Vagina (tissue), 2 donors: ENCODE measurements at regions not wholly inside any gene's neighbourhood (a gene's known extent, or its start where the extent isn't known, plus 50 kb on each side); places are given as distances from the start of the nearest gene placed in this dataset.

Source experiments
- POLR2AphosphoS5 ChIP-seq, 2 donors: sonication (generic); formaldehyde crosslinking; IDR thresholded peaks; one replicate each; pipeline ENCODE4 v1.9.0; 2017; ENCODE audit warnings: antibody characterized with exemption in 2 of 2, mild to moderate bottlenecking in 2 of 2, low read depth in 1 of 2; ENCODE audit not compliant: insufficient read depth in 1 of 2
- TF ChIP-seq, protein P1 (sequence below), 3 experiments: fragments of 450-650 bp in 2 of 3; fragments of 200-600 bp in 1 of 3; sonication (generic) in 1 of 3; IDR thresholded peaks; one replicate each; pipeline ENCODE4 v1.5.1; 2017 to 2019; ENCODE audit warnings: antibody characterized with exemption in 3 of 3, mild to moderate bottlenecking in 2 of 3, moderate library complexity in 2 of 3

DNA sequence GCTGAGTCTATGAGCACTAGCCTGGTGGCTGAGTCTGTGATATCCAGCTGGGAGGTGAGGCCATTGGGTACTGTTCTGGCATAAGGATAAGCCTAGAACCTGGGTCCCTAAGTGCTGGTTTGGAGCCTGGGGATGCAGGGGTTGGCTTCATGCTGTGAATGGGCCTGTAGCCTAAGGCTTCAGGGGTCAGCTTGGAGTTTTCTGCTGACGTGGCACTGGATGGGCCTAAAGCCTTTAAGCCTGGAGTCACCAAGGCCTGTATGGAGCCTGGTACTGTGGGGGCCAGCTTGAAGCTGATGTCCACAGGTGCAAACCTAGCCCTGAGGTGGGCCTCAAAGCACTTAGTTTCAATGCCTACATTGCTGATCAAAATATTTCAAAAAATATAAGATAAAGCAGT is 979.6 kb upstream of the POU3F4 start:
- TF ChIP-seq, protein P1, sequence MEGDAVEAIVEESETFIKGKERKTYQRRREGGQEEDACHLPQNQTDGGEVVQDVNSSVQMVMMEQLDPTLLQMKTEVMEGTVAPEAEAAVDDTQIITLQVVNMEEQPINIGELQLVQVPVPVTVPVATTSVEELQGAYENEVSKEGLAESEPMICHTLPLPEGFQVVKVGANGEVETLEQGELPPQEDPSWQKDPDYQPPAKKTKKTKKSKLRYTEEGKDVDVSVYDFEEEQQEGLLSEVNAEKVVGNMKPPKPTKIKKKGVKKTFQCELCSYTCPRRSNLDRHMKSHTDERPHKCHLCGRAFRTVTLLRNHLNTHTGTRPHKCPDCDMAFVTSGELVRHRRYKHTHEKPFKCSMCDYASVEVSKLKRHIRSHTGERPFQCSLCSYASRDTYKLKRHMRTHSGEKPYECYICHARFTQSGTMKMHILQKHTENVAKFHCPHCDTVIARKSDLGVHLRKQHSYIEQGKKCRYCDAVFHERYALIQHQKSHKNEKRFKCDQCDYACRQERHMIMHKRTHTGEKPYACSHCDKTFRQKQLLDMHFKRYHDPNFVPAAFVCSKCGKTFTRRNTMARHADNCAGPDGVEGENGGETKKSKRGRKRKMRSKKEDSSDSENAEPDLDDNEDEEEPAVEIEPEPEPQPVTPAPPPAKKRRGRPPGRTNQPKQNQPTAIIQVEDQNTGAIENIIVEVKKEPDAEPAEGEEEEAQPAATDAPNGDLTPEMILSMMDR (IDR thresholded peaks at IDR 0.05): no peak
- TF ChIP-seq POLR2AphosphoS5 (IDR thresholded peaks at IDR 0.05; ENCODE audit: insufficient read depth in 1 of 2, low read depth in 1 of 2): no peak
